Kidney (tissue), 13 donors: ENCODE measurements at regions not wholly inside any gene's neighbourhood (a gene's known extent, or its start where the extent isn't known, plus 50 kb on each side); places are given as distances from the start of the nearest gene placed in this dataset.

Experiments used
- DNase-seq, 5 donors: peaks; one replicate each; pipeline ENCODE4 v3.0.0-alpha.2; 2013 to 2020
- FAIRE-seq: peaks from 2 replicates; lab custom pipeline; 2012; peaks lifted over from hg19 to GRCh38; lab: Jason Lieb, UNC
- H3K27ac ChIP-seq, 2 donors: one replicate each; pipeline ENCODE4 v1.7.0; 2013; ENCODE audit warnings: low read depth in 2 of 2, low read length in 2 of 2, inconsistent platforms in 1 of 2
- H3K27me3 ChIP-seq: one replicate; pipeline ENCODE4 v1.7.1; 2013; ENCODE audit warnings: low read length, inconsistent platforms; ENCODE audit not compliant: control insufficient read depth, insufficient read depth
- H3K36me3 ChIP-seq, 3 donors: one replicate each; pipeline versions ENCODE4 v1.7.0 to v1.7.1; 2013; ENCODE audit warnings: low read length in 3 of 3, control low read depth in 1 of 3, inconsistent platforms in 1 of 3; ENCODE audit not compliant: insufficient read depth in 3 of 3, control insufficient read depth in 2 of 3
- H3K4me1 ChIP-seq, 3 donors: one replicate each; pipeline versions ENCODE4 v1.7.0 to v1.7.1; 2013; ENCODE audit warnings: low read length in 3 of 3, inconsistent platforms in 1 of 3, low read depth in 1 of 3; ENCODE audit not compliant: control insufficient read depth in 2 of 3, insufficient read depth in 2 of 3
- H3K4me3 ChIP-seq, 3 donors: one replicate each; pipeline versions ENCODE4 v1.7.0 to v1.8.1; 2013; ENCODE audit warnings: low read length in 3 of 3, control low read depth in 1 of 3, inconsistent platforms in 1 of 3
- H3K9ac ChIP-seq, 3 donors: one replicate each; pipeline versions ENCODE4 v1.7.0 to v1.7.1; 2013; ENCODE audit warnings: low read length in 3 of 3, control low read depth in 1 of 3, inconsistent platforms in 1 of 3
- H3K9me3 ChIP-seq, 3 donors: one replicate each; pipeline versions ENCODE4 v1.7.0 to v1.7.1; 2013; ENCODE audit warnings: low read length in 3 of 3, control low read depth in 1 of 3, inconsistent platforms in 1 of 3; ENCODE audit not compliant: control insufficient read depth in 2 of 3, insufficient read depth in 1 of 3
- intact Hi-C: fragments of 100-400 bp; cut with DNase I; formaldehyde crosslinking; loops from one replicate; pipeline ENCODE4 v1.11.1; 2022
- TF ChIP-seq, protein P1 (sequence below): IDR thresholded peaks from 3 replicates; pipeline ENCODE4 v1.5.1; 2012; ENCODE audit warnings: mild to moderate bottlenecking, moderate library complexity, borderline replicate concordance; ENCODE audit not compliant: insufficient read depth; ENCODE audit errors: extremely low read depth
- donor health status: control.
- donor health status: control.
- donor health status: control.
- donor health status: control.
- donor health status: control.
- donor health status: DM: yes; HTN: yes; CAD: no.
- donor health status: Normal renal cell carcinoma (clear cell type).

DNA sequence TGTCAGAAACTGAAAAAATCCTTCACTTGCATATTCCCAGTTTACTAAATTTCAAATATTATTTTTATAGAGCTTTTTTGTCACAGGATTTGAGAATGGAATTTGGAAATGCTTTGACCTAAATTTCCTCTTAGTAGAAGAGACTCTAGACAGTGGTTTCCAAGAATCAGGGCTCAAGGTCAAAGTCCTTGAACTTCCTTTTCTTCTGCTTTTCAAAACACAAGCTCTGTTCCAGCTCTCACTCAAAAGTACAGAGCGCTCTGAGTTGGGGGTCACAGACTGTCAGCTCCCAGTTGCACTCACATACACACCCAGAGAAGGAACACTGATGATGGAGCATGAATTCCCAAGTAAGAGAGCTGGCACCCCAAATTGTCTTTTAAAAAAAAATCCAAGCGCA lies 394.2 kb downstream of the MLLT3 start:
- Histone ChIP-seq H3K27me3 (no peaks in the 10 kb centered on the region), H3K9me3 (no peaks in the 10 kb centered on the region), H3K27ac (no peak overlapping the region), H3K4me1 (no peaks in the 10 kb centered on the region), H3K36me3 (no peaks in the 10 kb centered on the region), H3K9ac (no peak overlapping the region), H3K4me3 (no peak overlapping the region)
- intact Hi-C loops: no loop called here
- TF ChIP-seq, protein P1, sequence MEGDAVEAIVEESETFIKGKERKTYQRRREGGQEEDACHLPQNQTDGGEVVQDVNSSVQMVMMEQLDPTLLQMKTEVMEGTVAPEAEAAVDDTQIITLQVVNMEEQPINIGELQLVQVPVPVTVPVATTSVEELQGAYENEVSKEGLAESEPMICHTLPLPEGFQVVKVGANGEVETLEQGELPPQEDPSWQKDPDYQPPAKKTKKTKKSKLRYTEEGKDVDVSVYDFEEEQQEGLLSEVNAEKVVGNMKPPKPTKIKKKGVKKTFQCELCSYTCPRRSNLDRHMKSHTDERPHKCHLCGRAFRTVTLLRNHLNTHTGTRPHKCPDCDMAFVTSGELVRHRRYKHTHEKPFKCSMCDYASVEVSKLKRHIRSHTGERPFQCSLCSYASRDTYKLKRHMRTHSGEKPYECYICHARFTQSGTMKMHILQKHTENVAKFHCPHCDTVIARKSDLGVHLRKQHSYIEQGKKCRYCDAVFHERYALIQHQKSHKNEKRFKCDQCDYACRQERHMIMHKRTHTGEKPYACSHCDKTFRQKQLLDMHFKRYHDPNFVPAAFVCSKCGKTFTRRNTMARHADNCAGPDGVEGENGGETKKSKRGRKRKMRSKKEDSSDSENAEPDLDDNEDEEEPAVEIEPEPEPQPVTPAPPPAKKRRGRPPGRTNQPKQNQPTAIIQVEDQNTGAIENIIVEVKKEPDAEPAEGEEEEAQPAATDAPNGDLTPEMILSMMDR: no peak
- FAIRE-seq (no peak), DNase-seq (no peak)

- FAIRE-seq: no peak
- no peaks in the 10 kb centered on the region for H3K36me3 ChIP-seq
- DNase-seq: no peak
- TF ChIP-seq, protein P1: no peak
- no peaks in the 10 kb centered on the region for H3K4me1 ChIP-seq
- H3K9me3 ChIP-seq: no peaks in the 10 kb centered on the region
- H3K4me3 ChIP-seq: no peak overlapping the region
- H3K27ac ChIP-seq: no peak overlapping the region
- no peak overlapping the region for H3K9ac ChIP-seq
- intact Hi-C loops: no loop called here
- no peaks in the 10 kb centered on the region for H3K27me3 ChIP-seq
Measured at GRCh38 chr9:20227166-20227874, 395.0 kb downstream of the MLLT3 start.

DNA sequence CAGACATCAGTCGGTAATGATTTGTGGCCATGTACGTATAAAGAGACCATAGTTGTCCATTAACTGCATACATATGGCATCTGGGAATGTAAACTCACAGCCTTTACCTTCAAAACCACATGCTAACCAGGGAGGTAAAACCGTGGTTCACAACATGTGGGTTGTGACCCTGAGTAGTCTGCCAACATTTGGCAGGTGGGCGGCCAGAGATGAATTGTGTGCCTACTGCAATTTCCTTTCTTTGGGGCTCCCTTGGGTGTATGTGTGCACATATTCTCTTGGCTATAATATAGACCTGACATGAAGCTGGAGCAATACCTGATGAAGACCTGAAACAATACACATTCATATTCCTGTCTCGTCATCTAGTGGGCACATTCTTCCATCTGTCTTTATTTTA lies 396.0 kb downstream of the MLLT3 start:
- intact Hi-C loops: no loop called here
- Histone ChIP-seq H3K27ac (no peak overlapping the region), H3K36me3 (no peaks in the 10 kb centered on the region), H3K9me3 (no peaks in the 10 kb centered on the region), H3K27me3 (no peaks in the 10 kb centered on the region), H3K4me1 (no peaks in the 10 kb centered on the region), H3K4me3 (no peak overlapping the region), H3K9ac (no peak overlapping the region)
- DNase-seq: no peak
- FAIRE-seq: no peak
- TF ChIP-seq, protein P1: no peak

DNA sequence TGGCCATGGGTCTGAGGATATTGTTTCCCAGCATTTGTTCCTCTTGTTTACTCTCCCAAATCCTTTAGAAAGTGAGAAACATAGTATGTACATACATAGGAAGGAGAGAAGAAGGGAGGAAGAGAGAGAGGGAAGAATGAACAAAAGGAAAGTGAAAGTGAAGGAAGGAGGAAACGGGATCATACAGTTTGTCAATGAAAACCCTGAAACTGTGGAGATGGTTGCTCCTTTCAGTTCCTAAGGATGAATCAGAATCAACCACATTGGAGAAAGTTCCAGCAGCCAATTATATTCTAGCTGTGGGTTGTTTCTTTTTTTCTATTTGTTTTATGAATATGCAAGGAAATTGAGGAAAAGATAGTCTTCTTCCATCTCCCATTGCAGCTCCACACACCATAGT lies 396.5 kb downstream of the MLLT3 start:
- Histone ChIP-seq H3K4me1 (no peaks in the 10 kb centered on the region), H3K4me3 (no peak overlapping the region), H3K36me3 (no peaks in the 10 kb centered on the region), H3K27ac (no peak overlapping the region), H3K9ac (no peak overlapping the region), H3K9me3 (no peaks in the 10 kb centered on the region), H3K27me3 (no peaks in the 10 kb centered on the region)
- intact Hi-C loops: no loop called here
- no peak for DNase-seq
- TF ChIP-seq, protein P1: no peak
- no peak for FAIRE-seq
